Sigmoid colon (tissue), 4 donors: ENCODE measurements at regions not wholly inside any gene's neighbourhood (a gene's known extent, or its start where the extent isn't known, plus 50 kb on each side); places are given as distances from the start of the nearest gene placed in this dataset.

Source experiments
- EP300 ChIP-seq, 4 donors: sonication (generic); formaldehyde crosslinking; IDR thresholded peaks; one replicate each; pipeline ENCODE4 v1.6.1; 2017; ENCODE audit warnings: antibody characterized with exemption in 4 of 4
- POLR2A ChIP-seq, 2 donors: fragments of 450-650 bp; IDR thresholded peaks; one replicate each; pipeline ENCODE4 v1.6.1; 2016; ENCODE audit warnings: antibody characterized with exemption in 2 of 2, mild to moderate bottlenecking in 2 of 2, moderate library complexity in 2 of 2
- POLR2AphosphoS5 ChIP-seq, 4 donors: sonication (generic); formaldehyde crosslinking; IDR thresholded peaks; one replicate each; pipeline ENCODE4 v1.6.1; 2017; ENCODE audit warnings: antibody characterized with exemption in 4 of 4
- TF ChIP-seq, protein P1 (sequence below), 4 experiments: fragments of 450-650 bp in 3 of 4; fragments of 200-600 bp in 1 of 4; IDR thresholded peaks; one replicate each; pipeline ENCODE4 v1.5.1; 2016 to 2019; ENCODE audit warnings: antibody characterized with exemption in 4 of 4, mild to moderate bottlenecking in 3 of 4, moderate library complexity in 2 of 4

DNA sequence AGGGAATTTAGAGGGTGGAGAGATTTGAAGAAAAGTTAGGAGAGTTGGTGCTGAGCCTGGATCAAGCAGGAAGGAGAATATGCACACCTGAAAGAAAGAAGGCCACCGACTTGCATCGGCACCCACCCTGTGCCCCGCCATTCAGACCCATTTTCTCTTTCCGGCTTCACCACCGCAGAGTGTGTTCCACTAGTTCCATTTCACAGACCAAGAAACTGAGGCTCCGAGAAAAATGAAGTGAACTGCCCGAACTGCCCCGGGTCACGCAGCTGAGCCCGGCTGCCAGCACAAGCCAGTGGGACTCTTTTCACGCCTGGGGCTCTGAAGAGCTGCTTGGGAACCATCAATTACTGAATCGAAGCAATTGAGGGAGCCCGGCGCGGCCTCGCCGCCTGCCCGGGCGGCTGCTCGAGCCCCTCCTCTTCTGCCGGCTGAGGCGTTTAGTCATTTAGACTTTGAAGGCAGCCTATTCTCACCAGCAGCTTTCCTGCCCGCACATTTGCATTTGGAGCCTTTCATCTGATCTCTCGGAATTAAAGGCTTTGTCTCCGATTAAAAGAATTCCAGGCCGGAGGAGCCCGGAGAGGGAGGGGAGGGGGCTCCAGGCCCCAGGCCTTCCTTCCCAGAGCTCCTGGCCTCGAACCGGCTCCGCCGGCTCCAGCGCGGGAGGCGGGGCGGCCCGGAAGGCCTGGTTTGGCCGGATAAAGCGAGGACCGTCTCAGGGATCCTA is 140.2 kb upstream of the PJA1 start:
- TF ChIP-seq, protein P1, sequence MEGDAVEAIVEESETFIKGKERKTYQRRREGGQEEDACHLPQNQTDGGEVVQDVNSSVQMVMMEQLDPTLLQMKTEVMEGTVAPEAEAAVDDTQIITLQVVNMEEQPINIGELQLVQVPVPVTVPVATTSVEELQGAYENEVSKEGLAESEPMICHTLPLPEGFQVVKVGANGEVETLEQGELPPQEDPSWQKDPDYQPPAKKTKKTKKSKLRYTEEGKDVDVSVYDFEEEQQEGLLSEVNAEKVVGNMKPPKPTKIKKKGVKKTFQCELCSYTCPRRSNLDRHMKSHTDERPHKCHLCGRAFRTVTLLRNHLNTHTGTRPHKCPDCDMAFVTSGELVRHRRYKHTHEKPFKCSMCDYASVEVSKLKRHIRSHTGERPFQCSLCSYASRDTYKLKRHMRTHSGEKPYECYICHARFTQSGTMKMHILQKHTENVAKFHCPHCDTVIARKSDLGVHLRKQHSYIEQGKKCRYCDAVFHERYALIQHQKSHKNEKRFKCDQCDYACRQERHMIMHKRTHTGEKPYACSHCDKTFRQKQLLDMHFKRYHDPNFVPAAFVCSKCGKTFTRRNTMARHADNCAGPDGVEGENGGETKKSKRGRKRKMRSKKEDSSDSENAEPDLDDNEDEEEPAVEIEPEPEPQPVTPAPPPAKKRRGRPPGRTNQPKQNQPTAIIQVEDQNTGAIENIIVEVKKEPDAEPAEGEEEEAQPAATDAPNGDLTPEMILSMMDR (IDR thresholded peaks at IDR 0.05) = no peak
- TF ChIP-seq EP300 (IDR thresholded peaks at IDR 0.05) = no peak
- TF ChIP-seq POLR2A (IDR thresholded peaks at IDR 0.05) = no peak
- TF ChIP-seq POLR2AphosphoS5 (IDR thresholded peaks at IDR 0.05) = no peak
